ENCODE measurements at regions not wholly inside any gene's neighbourhood (a gene's known extent, or its start where the extent isn't known, plus 50 kb on each side); places are given as distances from the start of the nearest gene placed in this dataset.
"Not testable (repeated sequence)": the region's sequence is repeated elsewhere in the genome, so short reads cannot be mapped to it uniquely, and the experiment has no call there.

GRCh38 chr12:34126805-34127204 lies 104.5 kb downstream of the ALG10 start:
- no peak overlapping the region for H3K4me3 ChIP-seq (ENCODE audit: low read depth, low read length)
- no peak for DNase-seq (ENCODE audit: low read depth)
- TF ChIP-seq, protein P1, sequence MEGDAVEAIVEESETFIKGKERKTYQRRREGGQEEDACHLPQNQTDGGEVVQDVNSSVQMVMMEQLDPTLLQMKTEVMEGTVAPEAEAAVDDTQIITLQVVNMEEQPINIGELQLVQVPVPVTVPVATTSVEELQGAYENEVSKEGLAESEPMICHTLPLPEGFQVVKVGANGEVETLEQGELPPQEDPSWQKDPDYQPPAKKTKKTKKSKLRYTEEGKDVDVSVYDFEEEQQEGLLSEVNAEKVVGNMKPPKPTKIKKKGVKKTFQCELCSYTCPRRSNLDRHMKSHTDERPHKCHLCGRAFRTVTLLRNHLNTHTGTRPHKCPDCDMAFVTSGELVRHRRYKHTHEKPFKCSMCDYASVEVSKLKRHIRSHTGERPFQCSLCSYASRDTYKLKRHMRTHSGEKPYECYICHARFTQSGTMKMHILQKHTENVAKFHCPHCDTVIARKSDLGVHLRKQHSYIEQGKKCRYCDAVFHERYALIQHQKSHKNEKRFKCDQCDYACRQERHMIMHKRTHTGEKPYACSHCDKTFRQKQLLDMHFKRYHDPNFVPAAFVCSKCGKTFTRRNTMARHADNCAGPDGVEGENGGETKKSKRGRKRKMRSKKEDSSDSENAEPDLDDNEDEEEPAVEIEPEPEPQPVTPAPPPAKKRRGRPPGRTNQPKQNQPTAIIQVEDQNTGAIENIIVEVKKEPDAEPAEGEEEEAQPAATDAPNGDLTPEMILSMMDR (conservative IDR thresholded peaks at IDR 0.05; ENCODE audit: low read depth, low read length): no peak

GRCh38 chr12:34127379-34127778 lies 105.1 kb downstream of the ALG10 start:
- H3K4me3 ChIP-seq (ENCODE audit: low read depth, low read length); DNase-seq (ENCODE audit: low read depth): not testable (repeated sequence)

GRCh38 chr12:34142430-34142829 lies 120.1 kb downstream of the ALG10 start:
- DNase-seq (ENCODE audit: low read depth): no peak
- TF ChIP-seq, protein P1 (conservative IDR thresholded peaks at IDR 0.05; ENCODE audit: low read depth, low read length): no peak
- H3K4me3 ChIP-seq (ENCODE audit: low read depth, low read length): no peak overlapping the region

DNA sequence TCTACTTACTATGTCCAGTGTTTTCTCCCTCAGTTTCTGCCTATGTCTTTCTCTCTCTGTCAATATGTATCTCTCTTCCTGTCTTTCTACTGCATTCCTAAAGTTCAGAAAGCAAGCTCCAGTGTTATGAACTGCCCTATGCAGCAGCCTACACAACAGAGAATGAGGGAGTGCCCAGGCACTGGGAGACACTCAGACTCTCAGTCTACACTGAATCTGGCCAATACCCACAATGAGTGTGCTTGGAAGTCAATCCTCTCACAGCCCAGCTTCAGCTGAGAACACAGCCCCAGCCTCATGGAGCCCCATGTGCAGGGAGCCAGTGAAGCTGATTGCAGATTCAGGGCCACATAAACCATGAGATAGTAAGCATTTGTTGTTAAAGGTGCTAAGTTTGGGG lies 128.7 kb downstream of the ALG10 start:
- TF ChIP-seq, protein P1 (conservative IDR thresholded peaks at IDR 0.05; ENCODE audit: low read depth, low read length): no peak
- no peak overlapping the region for H3K4me3 ChIP-seq (ENCODE audit: low read depth, low read length)
- DNase-seq (ENCODE audit: low read depth): no peak

DNA sequence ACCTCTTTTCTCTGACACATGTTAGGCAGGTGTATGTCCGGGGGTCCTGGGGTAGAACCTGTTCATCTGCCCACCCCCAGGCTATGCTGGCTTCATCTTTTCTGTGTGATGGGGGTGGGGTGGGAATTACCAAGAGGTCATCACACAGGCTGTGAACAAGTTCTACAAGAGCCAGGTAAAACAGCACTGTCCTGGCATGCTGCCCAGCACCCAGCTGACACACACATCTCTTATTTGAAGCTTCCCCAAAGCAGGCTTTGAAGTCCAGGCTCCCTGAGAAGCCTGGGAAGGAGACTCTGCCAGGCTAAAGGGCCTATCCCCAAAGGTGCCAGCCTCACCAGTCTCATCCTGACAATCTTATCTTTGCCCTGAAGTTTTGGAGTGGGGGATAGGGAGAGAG lies 141.1 kb downstream of the ALG10 start:
- no peak for DNase-seq (ENCODE audit: low read depth)
- TF ChIP-seq, protein P1 (conservative IDR thresholded peaks at IDR 0.05; ENCODE audit: low read depth, low read length): no peak
- no peak overlapping the region for H3K4me3 ChIP-seq (ENCODE audit: low read depth, low read length)

- H3K4me3 ChIP-seq (ENCODE audit: low read depth, low read length): no peak overlapping the region
- DNase-seq (ENCODE audit: low read depth): no peak
- TF ChIP-seq, protein P1 (conservative IDR thresholded peaks at IDR 0.05; ENCODE audit: low read depth, low read length): no peak
Observed at GRCh38 chr12:34166427-34167060, 144.2 kb downstream of the ALG10 start.

GRCh38 chr12:34168507-34168906 lies 146.2 kb downstream of the ALG10 start:
- not testable (repeated sequence) for DNase-seq (ENCODE audit: low read depth)

DNA sequence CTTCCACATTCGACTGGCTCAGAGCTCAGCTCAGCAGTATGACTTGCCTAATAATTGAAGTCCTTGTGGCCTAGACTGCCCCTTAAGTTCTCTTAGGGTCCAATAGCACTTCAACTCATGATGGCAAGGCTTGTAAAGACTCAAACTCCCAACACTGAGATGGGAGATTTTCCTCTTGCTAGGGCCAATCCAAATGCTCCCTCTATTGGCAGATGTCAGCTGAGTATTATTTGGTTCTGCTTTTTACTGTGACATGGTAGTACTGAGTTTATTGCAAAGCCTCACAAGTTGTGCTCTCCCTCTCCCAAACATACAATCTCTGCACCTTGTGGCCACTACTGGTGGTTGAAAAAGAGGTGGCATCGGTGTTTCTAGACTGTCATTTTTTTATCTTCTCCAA lies 164.2 kb downstream of the ALG10 start:
- H3K4me3 ChIP-seq (ENCODE audit: low read depth, low read length): no peak overlapping the region
- TF ChIP-seq, protein P1 (conservative IDR thresholded peaks at IDR 0.05; ENCODE audit: low read depth, low read length): no peak
- no peak for DNase-seq (ENCODE audit: low read depth)

More at GRCh38 chr12:34168507-34168906, 146.2 kb downstream of the ALG10 start:
- not testable (repeated sequence) for H3K4me3 ChIP-seq (ENCODE audit: low read depth, low read length)
